ENCODE measurements at regions not wholly inside any gene's neighbourhood (a gene's known extent, or its start where the extent isn't known, plus 50 kb on each side); places are given as distances from the start of the nearest gene placed in this dataset.
"Not testable (repeated sequence)": the region's sequence is repeated elsewhere in the genome, so short reads cannot be mapped to it uniquely, and the experiment has no call there.

DNA sequence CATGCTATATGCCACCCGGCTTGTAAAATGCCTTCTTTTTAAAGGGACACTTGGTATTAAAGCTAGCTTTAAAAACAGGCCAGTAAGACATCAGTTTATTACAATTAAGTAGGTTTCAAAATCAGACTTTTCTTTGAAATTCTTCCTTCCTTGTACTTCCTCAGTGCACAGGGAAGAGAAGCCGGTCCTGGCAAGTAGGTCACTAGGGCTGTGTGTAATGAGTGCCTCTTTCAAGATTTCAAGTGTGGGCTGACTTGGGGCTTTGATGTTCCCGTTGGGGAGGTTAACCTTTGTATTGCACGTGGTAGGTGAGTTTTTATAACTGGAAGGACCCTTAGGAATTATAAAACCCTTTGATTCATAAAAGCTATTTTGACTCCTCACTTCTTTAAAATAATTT is 566.4 kb upstream of the ID2 start:
- DNase-seq: no peak

DNA sequence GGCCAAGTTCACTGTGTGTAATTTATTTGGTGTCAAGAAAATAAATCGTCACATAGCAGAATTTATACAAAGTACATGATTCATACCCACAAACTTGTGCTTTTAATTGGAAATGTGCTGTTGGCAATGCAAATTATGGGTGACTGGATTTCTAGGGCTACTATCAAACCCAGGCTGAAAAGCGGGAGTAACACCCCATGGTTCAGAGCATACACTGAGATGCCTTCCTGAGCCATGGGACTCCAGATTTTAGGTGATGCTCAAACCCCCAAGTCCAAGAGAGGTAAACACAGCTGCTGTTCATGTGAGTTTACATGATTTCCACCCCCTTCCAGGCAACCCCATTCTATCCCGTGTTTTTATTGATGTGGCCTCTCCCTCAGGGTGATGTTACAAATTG is 565.9 kb upstream of the ID2 start:
- DNase-seq: no peak

DNA sequence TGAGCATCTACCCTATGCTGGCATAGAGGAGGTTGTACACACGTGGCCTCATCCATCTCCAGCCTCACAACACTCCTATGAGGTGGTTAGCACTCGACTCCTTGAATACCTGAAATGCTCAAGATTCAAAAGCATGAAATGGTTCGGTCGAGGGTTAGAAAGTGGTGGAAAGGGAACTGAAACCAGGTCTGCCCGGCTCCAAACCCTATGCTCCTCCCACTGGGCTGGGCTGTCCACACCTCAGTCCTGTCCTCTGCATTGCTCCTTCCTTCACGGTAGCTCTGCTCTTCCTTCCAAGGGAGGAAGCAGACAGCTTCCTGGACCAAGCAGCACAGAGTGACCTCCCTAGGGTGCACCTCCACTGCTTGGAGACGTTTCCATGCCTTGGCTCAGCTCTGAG is 565.2 kb upstream of the ID2 start:
- DNase-seq: no peak

DNA sequence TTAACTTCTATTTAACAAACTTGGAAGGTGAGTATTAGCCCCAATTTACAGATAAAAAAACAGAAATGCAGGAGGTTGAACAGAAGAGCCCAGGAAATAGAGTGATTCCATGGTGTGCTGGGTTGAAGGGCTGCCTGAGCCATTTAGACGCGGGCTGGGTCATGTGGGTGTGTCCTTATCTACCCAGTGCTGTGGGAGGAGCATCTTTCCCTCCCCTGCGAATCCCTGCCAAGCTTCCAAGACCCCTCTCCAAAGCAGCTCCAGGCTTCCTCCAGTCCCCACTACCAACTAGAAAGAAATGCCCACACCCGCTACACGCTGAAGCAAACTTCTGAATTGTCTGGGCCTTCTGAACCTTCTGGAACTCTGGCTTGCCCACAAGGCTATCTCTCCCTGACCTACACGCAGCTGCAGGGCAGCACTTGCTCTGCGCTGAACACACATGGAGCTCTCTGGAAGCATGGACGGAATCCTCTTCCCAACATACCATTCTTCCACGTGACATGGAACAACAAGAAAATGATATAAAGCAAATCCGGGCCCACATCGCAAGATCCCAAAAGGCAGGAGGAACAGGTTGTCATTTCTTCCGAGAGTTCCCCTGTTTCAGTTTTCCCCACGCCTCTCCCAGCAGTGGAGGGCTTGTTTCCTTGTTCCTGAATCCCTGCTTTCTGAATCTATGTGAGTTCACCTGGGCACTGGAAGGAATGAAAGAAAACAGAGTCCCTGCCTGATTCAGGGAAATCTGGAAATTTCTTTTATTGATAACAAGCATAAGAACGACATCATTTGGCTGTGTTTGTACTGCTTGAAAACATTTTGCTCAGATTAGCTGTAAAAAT is 562.7 kb upstream of the ID2 start:
- DNase-seq: no peak

DNA sequence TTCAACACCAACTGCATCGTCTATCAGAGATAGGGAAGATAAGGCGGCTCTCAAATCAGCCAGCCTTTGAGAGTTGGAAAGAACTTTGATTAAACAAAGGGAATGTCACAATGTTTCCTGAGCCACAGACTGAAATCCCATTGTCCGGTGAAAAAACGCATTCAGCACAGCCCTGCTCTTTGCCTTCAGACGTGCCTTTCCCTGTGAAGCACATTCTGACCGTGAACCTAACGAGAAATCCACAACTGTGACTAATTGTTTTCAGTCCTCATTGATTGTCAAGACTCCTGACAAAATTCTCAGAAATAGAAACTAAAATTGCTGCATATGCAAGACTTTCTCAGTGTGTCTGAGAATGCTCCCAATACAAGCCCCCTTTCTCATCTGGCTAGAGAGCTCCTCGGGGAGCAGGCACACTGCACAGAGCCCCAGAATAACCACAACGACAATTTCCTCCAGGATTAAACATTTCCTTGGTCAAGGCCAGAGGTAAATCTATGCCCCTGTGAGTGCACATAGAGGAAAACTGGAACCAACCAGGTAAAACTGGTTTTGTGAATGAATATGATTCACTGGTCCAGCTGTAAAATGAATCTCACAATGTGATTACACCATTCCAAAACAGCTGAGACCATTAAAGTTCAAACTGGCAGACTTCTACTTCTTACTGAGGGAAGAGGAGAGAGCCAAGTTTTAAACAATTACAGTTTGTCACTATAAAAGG is 561.9 kb upstream of the ID2 start:
- no peak for DNase-seq

DNA sequence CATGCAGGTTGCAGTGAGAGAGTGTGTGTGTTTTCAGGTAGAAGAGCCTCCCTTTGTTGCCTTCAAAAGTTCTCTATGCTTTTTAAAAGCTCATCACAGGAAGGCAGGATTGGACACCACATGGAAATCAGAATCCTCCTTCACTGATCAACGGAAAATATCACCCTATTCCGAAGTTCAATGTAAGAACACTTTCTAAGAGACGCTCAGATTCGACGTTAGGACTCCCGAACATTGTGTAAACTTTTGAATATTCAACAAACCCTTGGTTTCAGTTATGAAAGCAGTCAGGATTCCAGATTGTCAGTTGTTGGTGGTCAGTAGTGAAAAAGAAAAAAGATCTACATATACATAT is 561.4 kb upstream of the ID2 start:
- no peak for DNase-seq

DNA sequence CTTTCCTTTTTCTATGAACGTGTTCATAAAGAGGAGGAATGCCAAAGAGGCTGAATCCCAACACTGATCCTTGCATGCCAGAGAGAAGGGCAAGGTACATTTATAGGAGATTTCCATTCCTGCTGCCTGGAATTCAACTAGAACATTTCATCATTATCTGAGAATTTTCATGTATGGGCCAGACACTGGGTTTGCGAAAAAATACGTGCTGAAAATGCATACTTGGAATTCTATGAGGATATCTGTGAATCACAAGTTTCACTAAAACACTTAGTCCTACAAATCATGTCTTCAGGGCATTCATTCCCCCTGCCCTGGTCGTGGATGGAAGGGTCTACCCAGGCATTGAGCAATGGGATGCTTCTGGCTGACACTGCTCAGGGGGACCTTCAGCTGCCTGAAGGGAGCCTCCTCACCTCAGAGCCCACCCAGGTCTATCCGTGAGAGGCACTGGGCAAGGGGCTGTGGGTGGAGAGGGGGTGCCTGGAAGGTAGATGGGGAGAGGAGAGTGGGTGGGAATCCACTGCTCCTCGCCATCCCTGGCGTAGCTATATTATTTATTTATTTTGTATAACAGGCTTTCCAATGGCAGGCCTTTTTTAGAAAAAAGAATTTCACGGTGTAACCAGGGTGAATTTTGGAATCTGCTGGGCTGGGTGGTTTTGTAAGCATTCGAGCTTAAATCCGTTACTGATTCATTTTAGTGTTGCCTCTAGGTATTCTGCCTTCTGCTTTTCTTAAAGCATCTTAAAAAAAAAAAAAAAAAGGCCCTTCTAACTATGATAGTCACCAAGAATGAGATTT is 560.6 kb upstream of the ID2 start:
- no peak for DNase-seq

DNA sequence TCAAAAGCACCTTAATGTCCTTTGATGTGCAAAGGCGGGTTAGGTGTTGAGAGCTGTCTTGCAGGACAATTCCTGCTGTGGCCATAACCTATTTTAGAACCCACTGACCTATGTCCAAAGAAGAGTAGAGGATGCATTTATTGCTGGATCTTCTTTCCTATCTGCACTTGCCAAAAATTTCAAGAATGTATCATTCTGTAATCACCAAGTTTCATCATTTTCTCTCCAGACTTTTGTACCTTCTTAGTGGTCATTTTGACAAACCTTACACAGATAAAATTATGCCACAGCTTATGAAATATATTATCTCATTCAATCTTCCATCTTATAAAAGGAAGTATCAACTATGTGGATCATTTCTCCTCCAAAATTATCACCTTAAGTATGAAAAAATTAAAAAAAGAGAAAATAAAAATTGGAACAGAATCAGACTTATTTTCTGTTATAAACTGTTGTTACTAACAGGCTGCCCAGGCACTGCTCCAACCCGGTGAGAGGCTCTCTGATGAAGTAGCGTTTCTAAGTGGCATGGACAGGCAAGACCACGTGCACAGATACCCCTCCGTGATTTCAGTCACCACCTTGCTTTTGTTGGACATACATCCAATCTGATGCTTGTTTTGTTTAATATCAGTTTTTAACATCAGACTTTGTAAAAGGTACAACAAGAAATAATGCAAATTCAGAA is 559.9 kb upstream of the ID2 start:
- DNase-seq: no peak

DNA sequence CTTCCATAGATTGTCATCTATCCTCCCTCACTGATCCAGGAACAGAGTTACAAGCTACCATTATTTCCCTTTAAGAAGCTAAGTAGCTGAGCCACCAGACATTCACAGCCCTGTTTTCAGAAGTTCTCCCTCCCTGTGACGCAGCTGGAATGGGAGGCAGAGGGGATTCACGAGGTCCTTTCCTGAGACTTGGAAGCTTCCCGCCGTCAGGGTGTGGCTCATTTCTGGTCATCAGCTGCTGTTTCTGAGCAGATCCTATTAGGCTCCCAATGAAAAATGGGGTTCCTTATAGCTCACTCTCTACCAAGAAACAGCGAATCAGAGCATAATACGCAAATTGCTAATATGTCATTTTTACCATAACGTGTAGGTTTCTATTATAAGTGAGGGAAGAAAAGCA is 559.3 kb upstream of the ID2 start:
- DNase-seq: no peak

DNA sequence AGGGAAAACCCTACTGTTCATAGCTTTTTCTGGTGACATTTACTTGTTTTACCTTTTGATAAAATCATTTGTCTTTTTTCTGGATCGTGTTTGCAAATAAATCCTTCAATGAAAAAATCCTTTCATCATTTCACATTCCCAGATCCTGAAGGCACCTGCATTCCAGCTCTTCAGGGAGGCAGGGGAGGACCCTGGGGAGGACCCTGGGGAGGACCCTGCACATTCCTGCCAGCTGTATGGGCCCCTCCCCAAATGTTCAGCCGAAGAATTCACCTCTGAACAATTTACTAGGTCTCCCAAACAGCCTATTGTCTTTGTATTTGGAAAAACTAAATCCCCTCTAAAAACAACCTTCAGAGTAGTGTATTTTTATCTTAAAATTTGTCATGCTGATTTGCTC is 558.4 kb upstream of the ID2 start:
- no peak for DNase-seq

DNA sequence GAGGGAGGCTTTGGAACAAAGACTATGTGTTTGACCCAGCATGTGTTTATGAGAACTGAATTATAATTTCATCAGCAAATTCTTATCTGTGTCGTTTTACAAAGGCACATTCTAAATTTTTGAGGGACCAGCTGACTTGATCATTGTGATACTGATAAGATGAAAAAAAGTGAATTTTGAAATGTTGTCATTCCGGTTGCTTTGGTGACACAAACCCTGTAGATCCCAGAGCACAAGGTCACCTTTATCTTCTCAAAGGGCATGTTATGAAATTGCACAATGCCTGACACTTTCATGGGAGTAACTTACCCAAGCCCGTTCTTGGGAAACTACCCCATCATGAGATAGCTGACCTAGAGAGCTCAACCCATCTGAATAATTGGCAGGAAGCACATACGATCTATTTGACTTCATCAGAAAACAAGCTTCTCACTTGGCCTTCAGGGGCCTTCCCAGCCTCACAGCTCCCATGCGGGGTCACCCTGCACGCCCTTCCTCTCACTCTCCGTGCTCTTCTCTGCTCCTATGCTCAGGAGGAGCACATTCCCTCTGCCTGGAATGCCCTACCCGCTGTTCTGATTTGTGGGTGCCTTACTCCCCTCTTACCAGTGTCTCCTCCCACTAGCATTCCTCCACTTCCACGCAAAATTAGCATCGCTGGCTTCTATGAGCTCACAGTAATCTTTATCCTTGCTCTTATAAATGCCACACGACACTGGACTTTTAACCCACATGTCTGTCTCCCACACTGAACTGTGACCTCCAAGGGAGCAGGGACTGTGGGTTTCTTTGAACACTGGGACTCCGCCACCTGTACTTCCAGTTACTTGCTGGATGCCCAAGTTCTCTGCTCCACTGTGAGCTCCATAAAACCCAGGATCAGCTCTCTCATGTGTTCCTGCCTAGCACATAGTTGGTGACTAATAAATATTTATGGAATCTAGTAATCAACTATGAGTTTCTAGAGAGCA is 555.8 kb upstream of the ID2 start:
- no peak for DNase-seq

DNA sequence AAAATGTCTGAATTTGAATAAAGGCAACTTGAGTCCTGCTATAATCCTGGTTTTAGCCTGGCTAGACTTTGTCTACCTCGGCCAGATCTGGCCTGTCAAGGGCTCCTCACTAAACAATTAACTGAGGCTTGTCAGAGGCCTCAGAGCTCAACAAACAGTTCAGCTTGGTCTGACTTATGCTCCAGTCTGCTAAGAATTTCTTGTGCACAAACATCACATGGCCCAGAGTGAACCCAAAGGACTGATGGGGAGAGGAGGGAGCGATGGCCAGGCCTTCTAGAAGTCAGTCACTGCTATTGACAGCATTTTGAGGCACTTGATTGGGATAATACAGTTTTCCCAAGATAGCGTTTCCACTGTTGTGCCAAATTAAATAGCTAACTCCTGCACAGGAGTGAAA is 555.1 kb upstream of the ID2 start:
- DNase-seq: no peak

DNA sequence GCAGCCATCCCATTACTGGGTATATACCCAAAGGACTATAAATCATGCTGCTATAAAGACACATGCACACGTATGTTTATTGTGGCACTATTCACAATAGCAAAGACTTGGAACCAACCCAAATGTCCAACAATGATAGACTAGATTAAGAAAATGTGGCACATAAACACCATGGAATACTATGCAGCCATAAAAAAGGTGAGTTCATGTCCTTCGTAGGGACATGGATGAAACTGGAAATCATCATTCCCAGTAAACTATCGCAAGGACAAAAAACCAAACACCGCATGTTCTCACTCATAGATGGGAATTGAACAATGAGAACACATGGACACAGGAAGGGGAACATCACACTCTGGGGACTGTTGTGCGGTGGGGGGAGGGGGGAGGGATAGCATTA is 550.4 kb upstream of the ID2 start:
- not testable (repeated sequence) for DNase-seq

DNA sequence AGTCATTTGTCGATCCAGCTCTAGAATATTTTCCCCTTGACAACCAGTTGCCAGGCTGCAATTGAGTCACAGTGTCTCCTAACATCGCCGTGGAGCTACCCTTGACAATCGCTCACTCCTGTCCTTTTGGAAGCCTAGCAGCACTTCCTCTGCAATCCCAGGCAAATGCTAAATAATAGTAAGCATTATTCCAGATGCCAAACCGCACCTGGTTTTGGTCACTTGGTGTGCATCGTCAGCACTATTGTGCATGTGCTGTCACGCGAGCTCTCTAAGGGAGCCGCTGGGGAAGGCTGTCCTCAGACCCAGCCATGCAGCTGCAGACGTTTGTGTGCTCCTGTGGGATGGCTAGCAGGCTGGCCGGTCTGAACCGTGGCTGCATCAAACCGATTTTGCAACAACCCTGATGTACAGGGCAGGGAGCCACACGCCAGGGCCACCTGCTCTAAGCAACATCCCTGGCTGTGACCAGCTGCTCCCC is 549.5 kb upstream of the ID2 start:
- no peak for DNase-seq

DNA sequence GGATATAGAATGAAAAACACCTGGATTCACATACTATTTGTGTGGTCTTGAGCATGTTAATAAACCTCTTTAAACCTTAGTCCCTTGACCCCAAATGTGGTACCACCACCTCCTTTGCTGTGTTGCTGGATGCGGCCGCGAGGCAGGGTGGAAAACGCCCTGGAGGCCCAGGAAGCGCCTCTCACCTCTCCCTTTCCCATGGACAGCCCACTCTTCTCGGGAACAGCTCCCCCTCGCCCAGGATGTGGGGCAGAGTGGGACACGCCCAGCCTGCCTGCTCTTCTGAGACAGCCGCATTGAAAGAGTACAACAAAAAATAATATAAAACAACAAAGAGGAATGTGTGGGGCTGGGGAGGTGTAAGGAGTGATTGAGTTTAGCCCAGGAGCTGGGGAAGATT is 549.0 kb upstream of the ID2 start:
- no peak for DNase-seq

DNA sequence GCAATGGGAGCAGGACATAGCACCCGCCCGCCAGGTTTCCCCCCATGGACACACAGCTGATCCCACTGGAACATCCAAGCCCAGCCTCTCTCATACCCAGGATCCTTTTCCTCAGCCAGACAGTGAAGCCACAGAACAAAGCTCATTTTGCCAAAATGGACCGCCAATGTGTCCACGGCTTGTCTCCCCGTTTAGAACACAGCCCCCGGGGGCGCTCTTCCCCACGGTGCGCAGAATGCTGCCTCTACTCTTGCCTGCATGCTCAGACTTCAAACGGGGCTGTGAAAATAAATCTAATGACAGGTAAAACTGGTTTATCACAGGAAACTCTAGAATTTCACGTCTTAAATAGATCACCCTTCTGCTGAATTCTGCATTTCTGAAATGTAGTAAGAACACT is 548.5 kb upstream of the ID2 start:
- DNase-seq: no peak

DNA sequence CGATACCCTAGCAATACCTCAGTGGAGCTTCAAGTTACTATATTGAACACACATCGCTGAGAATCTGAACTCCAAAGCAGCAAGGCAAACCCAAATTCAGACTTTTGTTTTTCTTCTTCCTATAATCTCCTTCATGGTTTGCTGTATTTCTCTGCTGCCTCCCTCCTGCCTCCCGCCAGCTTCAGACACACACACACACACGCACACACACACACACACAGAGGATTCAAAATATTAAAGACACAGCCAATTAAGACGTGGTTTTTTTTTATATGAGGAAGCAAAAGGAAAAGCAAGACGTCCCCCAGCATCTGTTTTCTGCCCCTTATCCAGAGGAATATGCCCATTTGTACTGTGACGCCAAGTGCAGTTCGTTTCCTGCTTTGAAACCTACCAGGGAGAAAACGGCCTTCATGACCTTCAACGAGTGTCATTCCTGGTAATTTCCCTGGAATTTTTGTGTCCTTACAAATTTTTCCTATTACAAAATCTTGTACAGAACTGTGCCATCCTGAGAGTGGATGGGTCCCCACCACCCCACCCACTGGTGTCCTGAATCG is 547.9 kb upstream of the ID2 start:
- no peak for DNase-seq

DNA sequence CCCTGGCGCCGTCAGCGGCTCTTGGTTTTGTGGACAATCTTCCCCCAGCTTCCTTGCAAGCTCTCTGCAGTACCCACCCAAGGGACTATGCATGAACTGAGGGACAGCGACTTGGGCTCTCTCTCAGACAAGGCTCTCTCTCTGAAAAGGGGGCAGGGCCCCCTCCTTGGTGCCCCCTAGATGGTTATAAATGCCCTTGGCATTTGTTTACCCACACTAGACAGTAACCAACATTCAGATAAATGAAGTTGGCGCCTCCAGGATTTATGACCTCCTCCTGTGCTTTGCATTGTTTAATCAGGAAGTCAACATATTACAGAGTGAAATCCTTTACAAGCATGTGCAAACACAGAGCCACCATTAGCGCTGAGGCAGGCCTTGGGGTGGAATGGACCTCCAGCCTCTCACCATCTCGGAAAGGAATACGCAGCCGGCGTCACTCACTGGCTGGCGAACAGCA is 547.4 kb upstream of the ID2 start:
- no peak for DNase-seq

DNA sequence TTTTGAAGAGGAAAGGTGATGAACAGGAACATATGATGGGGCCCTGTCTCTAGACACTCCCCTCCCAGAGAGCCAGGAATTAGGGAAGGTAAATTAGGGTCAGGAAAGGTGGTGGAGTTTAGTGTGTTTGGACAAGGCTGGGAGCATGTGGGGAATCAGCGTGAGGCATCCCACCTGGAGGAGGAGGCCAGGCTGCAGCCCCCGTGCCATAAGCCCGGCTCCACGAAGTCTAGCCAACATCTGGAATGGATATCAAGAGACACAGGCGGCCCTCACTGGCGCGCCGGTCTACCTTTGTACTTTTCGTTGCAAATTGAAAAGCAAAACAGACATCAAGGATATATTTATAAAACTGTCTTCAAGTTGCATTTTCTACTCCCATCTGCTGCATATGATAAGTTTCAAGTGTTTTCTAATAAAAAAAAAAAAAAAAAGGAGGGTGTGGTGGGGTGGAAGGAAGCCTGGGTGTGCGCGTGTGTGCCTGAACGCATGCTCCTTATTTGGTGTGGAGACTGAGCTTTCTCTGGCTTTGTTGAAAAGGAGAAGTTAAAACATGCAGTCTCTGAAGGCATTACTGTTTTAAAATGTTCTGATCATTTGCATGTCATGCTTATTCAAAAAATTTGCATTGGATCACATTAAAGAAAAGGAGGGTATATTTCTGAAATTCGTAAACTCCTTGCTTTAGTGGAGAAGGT is 546.7 kb upstream of the ID2 start:
- no peak for DNase-seq

DNA sequence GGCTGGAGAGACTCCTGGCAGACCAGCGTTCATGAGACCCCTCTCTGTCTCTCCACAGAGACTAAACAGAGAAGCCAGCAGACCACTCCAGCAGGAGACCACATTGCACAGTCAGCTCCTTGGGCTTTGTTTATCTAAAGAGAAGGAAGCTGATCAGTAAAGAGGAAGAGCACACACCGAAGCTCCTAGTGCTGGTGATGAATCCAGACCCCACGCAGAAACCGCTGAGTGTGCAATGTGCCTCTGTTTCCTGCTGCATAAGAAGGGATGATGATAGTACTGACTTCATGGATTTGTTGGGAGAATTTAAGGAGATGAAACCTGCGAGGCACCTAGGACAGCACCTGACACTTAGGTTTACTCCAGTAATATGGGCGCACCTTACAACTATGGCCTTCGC is 544.1 kb upstream of the ID2 start:
- DNase-seq: no peak

DNA sequence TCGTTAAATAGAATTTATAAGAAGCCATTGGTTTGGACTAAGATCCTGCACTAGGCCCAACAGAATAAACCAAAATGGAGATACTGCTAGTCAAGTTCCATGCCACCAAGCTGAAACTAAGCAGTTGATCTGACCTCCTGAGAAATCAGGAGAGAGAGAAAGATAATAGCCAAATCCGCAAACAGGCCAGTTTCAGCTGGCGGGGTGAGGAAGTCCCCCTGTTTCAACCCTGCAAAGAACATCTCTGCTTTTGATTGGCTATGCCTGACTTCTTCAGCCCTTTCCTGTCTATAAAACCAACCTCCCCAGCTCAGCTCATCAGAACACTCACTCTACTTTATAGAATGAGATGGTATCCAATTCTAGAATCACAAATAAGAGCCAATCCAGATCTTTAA is 543.3 kb upstream of the ID2 start:
- DNase-seq: no peak

Measured in CD4-positive, alpha-beta T cell treated with Interleukin-10 for 1 hour (primary cell).